Kidney epithelial cell (primary cell): ENCODE measurements at regions not wholly inside any gene's neighbourhood (a gene's known extent, or its start where the extent isn't known, plus 50 kb on each side); places are given as distances from the start of the nearest gene placed in this dataset.

Experiments
- DNase-seq: peaks from one replicate; pipeline ENCODE4 v3.0.0-alpha.2; 2010; ENCODE audit warnings: low read depth
- H3K27me3 ChIP-seq: 2 replicates; pipeline ENCODE4 v1.6.0; 2011; ENCODE audit warnings: low read length; ENCODE audit not compliant: control insufficient read depth, insufficient read depth
- H3K36me3 ChIP-seq: 2 replicates; pipeline ENCODE4 v1.5.1; 2011; ENCODE audit warnings: low read length; ENCODE audit not compliant: control insufficient read depth, insufficient read depth
- H3K4me3 ChIP-seq: 2 replicates; pipeline ENCODE4 v1.5.1; 2011; ENCODE audit warnings: low read depth, mild to moderate bottlenecking, control low read depth, low read length
- CTCF ChIP-seq: IDR thresholded peaks from 2 replicates; pipeline ENCODE4 v1.5.1; 2011; ENCODE audit warnings: mild to moderate bottlenecking, moderate library complexity, low read length, control low read depth, inconsistent platforms; ENCODE audit not compliant: insufficient read depth, poor library complexity, severe bottlenecking

- DNase-seq = no peak
- Histone ChIP-seq H3K27me3 (no peaks in the 10 kb centered on the region), H3K4me3 (no peak overlapping the region), H3K36me3 (no peaks in the 10 kb centered on the region)
- no peak for TF ChIP-seq CTCF
Observed at GRCh38 chr4:17275836-17276235, 236.1 kb downstream of the QDPR start.

GRCh38 chr4:17273047-17273446, 238.8 kb downstream of the QDPR start:
- H3K27me3 ChIP-seq = no peaks in the 10 kb centered on the region
- TF ChIP-seq CTCF = no peak
- DNase-seq = no peak

GRCh38 chr4:17272154-17272553, 239.7 kb downstream of the QDPR start:
- Histone ChIP-seq H3K36me3 (no peaks in the 10 kb centered on the region), H3K27me3 (no peaks in the 10 kb centered on the region), H3K4me3 (no peak overlapping the region)
- TF ChIP-seq CTCF = no peak
- no peak for DNase-seq

More at GRCh38 chr4:17273047-17273446, 238.8 kb downstream of the QDPR start:
- Histone ChIP-seq H3K36me3 (no peaks in the 10 kb centered on the region), H3K4me3 (no peak overlapping the region)

- no peaks in the 10 kb centered on the region for H3K36me3 ChIP-seq
- no peak for DNase-seq
- TF ChIP-seq CTCF = no peak
- H3K27me3 ChIP-seq = no peaks in the 10 kb centered on the region
- H3K4me3 ChIP-seq = no peak overlapping the region
Observed at GRCh38 chr4:17265653-17266052, 246.2 kb downstream of the QDPR start.

GRCh38 chr4:17265139-17265538, 246.8 kb downstream of the QDPR start:
- no peak overlapping the region for H3K4me3 ChIP-seq
- H3K27me3 ChIP-seq = no peaks in the 10 kb centered on the region
- no peak for TF ChIP-seq CTCF
- no peaks in the 10 kb centered on the region for H3K36me3 ChIP-seq
- no peak for DNase-seq

GRCh38 chr4:17260166-17260907, 251.6 kb downstream of the QDPR start:
- no peaks in the 10 kb centered on the region for H3K36me3 ChIP-seq
- TF ChIP-seq CTCF = no peak

More at GRCh38 chr4:17260166-17260907, 251.6 kb downstream of the QDPR start:
- Histone ChIP-seq H3K4me3 (no peak overlapping the region), H3K27me3 (no peaks in the 10 kb centered on the region)
- no peak for DNase-seq
